Breast epithelium (tissue), 4 donors: ENCODE measurements at regions not wholly inside any gene's neighbourhood (a gene's known extent, or its start where the extent isn't known, plus 50 kb on each side); places are given as distances from the start of the nearest gene placed in this dataset.

Experiments used
- DNase-seq, 2 donors: peaks; one replicate each; pipeline ENCODE4 v3.0.0-alpha.2; 2019; ENCODE audit warnings: low spot score in 2 of 2
- H3K27ac ChIP-seq, 2 donors: fragments of 200-600 bp; sonication (generic) in 1 of 2; one replicate each; pipeline ENCODE4 v1.5.1; 2016 to 2019; ENCODE audit warnings: mild to moderate bottlenecking in 1 of 2
- H3K27me3 ChIP-seq, 2 donors: fragments of 200-600 bp; sonication (generic) in 1 of 2; one replicate each; pipeline versions ENCODE4 v1.5.1 to v1.6.0; 2017 to 2019; ENCODE audit warnings: control low read depth in 1 of 2, mild to moderate bottlenecking in 1 of 2
- H3K36me3 ChIP-seq: fragments of 200-600 bp; one replicate; pipeline ENCODE4 v1.5.1; 2019
- H3K4me1 ChIP-seq, 2 donors: fragments of 200-600 bp; sonication (generic); one replicate each; pipeline ENCODE4 v1.5.1; 2016 to 2019; ENCODE audit warnings: control low read depth in 1 of 2
- H3K4me3 ChIP-seq, 3 donors: fragments of 200-600 bp; sonication (generic); 1 replicate in 2 of 3; 2 replicates in 1 of 3; pipeline ENCODE4 v1.5.1; 2016 to 2019; ENCODE audit warnings: mild to moderate bottlenecking in 3 of 3, moderate library complexity in 2 of 3
- H3K9me3 ChIP-seq, 2 donors: fragments of 200-600 bp; sonication (generic) in 1 of 2; one replicate each; pipeline ENCODE4 v1.5.1; 2016 to 2019; ENCODE audit warnings: control low read depth in 1 of 2
- POLR2A ChIP-seq: fragments of 450-650 bp; IDR thresholded peaks from one replicate; pipeline ENCODE4 v1.6.1; 2016; ENCODE audit warnings: antibody characterized with exemption, mild to moderate bottlenecking, moderate library complexity
- POLR2AphosphoS5 ChIP-seq, 3 donors: sonication (generic); formaldehyde crosslinking; IDR thresholded peaks; one replicate each; pipeline ENCODE4 v1.6.1; 2017; ENCODE audit warnings: antibody characterized with exemption in 3 of 3
- intact Hi-C: fragments of 100-400 bp; cut with DNase I; formaldehyde crosslinking; loops from one replicate; pipeline ENCODE4 v1.15.1; 2023; ENCODE audit warnings: low total_unique reads
- TF ChIP-seq, protein P1 (sequence below), 3 donors: fragments of 450-650 bp; IDR thresholded peaks; one replicate each; pipeline ENCODE4 v1.5.1; 2016 to 2017; ENCODE audit warnings: antibody characterized with exemption in 3 of 3, mild to moderate bottlenecking in 3 of 3, moderate library complexity in 3 of 3

DNA sequence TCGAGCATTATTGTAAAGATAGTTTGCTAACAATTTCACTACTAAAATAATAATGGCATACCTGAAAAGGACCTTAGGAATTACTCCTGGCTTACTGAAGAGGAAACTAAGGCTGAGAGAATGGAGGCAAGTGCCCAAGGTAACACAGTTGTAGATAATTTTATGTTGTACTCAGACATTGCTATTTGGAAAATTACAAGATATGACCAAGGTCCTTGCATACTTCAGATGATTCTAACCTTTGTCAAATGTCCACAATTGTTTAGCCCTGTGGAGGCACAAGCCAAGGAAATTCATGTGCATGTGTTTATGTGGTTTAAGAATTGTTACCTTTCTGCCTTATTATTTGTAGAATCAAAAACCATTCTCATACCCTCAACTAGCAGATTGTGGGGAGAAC is 105.7 kb downstream of the TUSC7 start:
- Histone ChIP-seq H3K4me3 (no peak overlapping the region), H3K27ac (no peak overlapping the region), H3K4me1 (no peaks in the 10 kb centered on the region), H3K27me3 (no peaks in the 10 kb centered on the region), H3K36me3 (no peaks in the 10 kb centered on the region), H3K9me3 (no peaks in the 10 kb centered on the region)
- no peak for DNase-seq
- TF ChIP-seq, protein P1, sequence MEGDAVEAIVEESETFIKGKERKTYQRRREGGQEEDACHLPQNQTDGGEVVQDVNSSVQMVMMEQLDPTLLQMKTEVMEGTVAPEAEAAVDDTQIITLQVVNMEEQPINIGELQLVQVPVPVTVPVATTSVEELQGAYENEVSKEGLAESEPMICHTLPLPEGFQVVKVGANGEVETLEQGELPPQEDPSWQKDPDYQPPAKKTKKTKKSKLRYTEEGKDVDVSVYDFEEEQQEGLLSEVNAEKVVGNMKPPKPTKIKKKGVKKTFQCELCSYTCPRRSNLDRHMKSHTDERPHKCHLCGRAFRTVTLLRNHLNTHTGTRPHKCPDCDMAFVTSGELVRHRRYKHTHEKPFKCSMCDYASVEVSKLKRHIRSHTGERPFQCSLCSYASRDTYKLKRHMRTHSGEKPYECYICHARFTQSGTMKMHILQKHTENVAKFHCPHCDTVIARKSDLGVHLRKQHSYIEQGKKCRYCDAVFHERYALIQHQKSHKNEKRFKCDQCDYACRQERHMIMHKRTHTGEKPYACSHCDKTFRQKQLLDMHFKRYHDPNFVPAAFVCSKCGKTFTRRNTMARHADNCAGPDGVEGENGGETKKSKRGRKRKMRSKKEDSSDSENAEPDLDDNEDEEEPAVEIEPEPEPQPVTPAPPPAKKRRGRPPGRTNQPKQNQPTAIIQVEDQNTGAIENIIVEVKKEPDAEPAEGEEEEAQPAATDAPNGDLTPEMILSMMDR (IDR thresholded peaks at IDR 0.05): no peak
- TF ChIP-seq POLR2AphosphoS5 (IDR thresholded peaks at IDR 0.05): no peak
- no peak for TF ChIP-seq POLR2A
- intact Hi-C loops: no loop called here

DNA sequence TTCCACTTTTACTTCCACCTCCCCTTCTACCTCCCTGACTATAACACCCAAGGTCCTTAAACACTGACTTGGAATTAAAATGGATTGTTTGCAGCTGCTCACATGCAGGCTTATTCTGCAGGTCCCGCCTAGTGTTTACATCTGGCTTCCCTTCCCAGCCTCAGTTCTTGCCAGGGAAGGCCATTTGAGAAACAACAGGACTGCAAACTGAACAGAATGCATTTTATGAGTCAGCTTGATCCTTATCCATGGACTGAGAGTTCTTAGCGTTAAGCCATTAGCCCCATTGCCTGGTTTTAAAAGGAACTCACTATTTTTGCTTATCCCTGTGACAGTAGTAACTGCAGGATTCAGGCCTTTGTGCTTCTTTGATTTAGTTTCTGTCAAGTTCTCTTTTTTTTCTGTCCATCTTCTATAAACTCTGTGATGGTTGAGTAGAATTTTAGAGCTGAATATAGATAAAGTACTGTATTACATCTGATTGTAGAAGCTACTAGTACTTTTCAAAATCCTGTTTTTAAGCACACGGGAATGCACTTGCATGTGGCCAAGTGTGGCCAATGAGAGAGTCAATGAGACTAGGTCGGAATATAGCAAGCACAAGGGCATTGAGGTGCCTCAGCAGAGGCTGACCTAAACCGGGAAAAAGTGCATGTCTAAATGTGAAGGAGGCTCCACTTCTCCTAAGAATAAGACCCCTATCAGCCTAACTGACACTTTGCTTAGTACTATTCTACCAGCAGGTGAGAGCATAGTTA is 106.4 kb downstream of the TUSC7 start:
- TF ChIP-seq POLR2AphosphoS5 (IDR thresholded peaks at IDR 0.05): no peak
- TF ChIP-seq, protein P1 (IDR thresholded peaks at IDR 0.05): no peak
- no peak for TF ChIP-seq POLR2A
- no peak for DNase-seq
- Histone ChIP-seq H3K9me3 (no peaks in the 10 kb centered on the region), H3K27ac (no peak overlapping the region), H3K4me1 (no peaks in the 10 kb centered on the region), H3K4me3 (no peak overlapping the region), H3K36me3 (no peaks in the 10 kb centered on the region), H3K27me3 (no peaks in the 10 kb centered on the region)
- intact Hi-C loops: no loop called here

DNA sequence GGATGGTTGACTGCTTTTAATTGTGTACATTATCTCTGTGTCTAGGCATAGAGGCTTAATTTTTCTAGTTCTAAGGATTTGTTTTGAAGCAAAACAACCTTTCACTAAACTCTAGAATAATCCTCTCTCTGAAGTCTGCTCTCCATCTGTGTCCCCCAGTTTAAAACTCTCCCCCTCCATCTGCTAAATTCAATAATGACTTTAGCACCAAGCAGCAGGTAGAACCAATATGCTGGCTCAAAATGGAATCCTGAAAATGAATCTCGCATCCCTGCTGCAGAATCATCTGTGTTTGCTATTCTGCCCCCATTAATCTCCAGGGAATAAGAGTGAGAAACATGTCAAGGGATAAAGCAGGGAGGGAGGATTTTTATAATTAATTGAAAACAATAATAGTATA is 111.8 kb downstream of the TUSC7 start:
- no peak for DNase-seq
- Histone ChIP-seq H3K27me3 (no peaks in the 10 kb centered on the region), H3K9me3 (no peaks in the 10 kb centered on the region), H3K27ac (no peak overlapping the region), H3K4me3 (no peak overlapping the region), H3K4me1 (no peaks in the 10 kb centered on the region), H3K36me3 (no peaks in the 10 kb centered on the region)
- intact Hi-C loops: no loop called here
- no peak for TF ChIP-seq POLR2AphosphoS5 (IDR thresholded peaks at IDR 0.05)
- TF ChIP-seq POLR2A: no peak
- TF ChIP-seq, protein P1 (IDR thresholded peaks at IDR 0.05): no peak

DNA sequence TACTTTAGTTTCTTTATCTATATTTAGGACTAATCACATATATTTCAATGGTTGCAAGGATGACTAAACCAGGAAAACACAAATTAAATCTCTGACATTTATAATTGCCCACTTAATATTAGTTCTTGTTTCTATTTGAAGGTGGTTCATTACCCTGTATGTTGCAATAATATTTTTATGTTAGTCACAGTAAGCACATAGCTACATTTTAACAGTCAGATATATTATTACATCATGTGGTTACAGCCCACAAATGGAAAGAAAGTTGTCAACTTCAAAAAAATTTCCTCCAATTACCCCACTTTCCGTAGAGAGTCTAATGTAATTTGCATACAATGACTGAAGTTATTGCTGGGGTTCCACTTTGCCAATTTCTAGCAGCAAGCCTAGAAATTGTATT is 114.6 kb downstream of the TUSC7 start:
- intact Hi-C loops: no loop called here
- Histone ChIP-seq H3K27ac (no peak overlapping the region), H3K36me3 (no peaks in the 10 kb centered on the region), H3K27me3 (no peaks in the 10 kb centered on the region), H3K4me3 (no peak overlapping the region), H3K9me3 (no peaks in the 10 kb centered on the region), H3K4me1 (no peaks in the 10 kb centered on the region)
- TF ChIP-seq POLR2AphosphoS5 (IDR thresholded peaks at IDR 0.05): no peak
- TF ChIP-seq, protein P1 (IDR thresholded peaks at IDR 0.05): no peak
- no peak for TF ChIP-seq POLR2A
- DNase-seq: no peak

DNA sequence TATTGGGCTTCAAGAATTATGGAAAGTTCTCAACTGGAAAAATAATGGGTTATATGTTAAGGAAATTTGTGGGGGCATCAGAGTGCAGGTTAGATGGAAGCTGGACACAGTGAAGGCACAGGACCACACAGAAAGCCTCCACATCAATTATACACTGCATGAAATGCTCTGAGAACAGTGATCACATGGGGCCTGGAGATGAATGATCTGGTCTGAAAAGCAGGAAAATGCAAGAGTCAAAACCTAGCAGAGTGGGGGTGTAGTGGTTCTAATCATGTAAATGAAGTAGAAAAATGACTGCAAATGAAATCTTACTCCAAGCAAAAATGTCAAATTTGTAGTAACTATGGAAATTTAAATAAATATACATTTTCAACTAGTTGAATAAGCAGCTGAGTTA is 123.6 kb downstream of the TUSC7 start:
- H3K4me3 ChIP-seq: no peak overlapping the region
- no peaks in the 10 kb centered on the region for H3K27me3 ChIP-seq
- TF ChIP-seq POLR2A (no peak), POLR2AphosphoS5 (IDR thresholded peaks at IDR 0.05) (no peak)
- TF ChIP-seq, protein P1 (IDR thresholded peaks at IDR 0.05): no peak
- no peaks in the 10 kb centered on the region for H3K4me1 ChIP-seq
- H3K36me3 ChIP-seq: no peaks in the 10 kb centered on the region
- no peak overlapping the region for H3K27ac ChIP-seq
- DNase-seq: no peak
- H3K9me3 ChIP-seq: no peaks in the 10 kb centered on the region
- intact Hi-C loops: no loop called here
